Caco-2 (cell line): ENCODE measurements at regions not wholly inside any gene's neighbourhood (a gene's known extent, or its start where the extent isn't known, plus 50 kb on each side); places are given as distances from the start of the nearest gene placed in this dataset.

Source experiments
- BruUV-seq: library from RNA; stranded (reverse); fragments of 400-500 nt; replicated peaks from 2 replicates; lab custom pipeline; 2021; lab: Mats Ljungman, UMichigan
- CTCF ChIA-PET: fragments of 300-600 bp; sonication (Branson Sonifier 250); formaldehyde crosslinking; loops from one replicate; lab custom pipeline; 2022; ENCODE audit warnings: antibody characterized with exemption; lab: Charles Lee
- POLR2A ChIA-PET: fragments of 300-600 bp; sonication (Branson Sonifier 250); formaldehyde crosslinking; loops from one replicate; lab custom pipeline; 2022; ENCODE audit warnings: antibody characterized with exemption; lab: Charles Lee
- DNase-seq, 2 experiments: peaks; one replicate each; pipeline versions ENCODE4 v3.0.0 to v3.0.0-alpha.2; 2020 to 2022
- H3K27me3 ChIP-seq: replicated peaks from 2 replicates; pipeline ENCODE4 v1.6.0; 2011; ENCODE audit warnings: low read length; ENCODE audit not compliant: control insufficient read depth, insufficient read depth
- H3K36me3 ChIP-seq: 2 replicates; pipeline ENCODE4 v1.5.1; 2011; ENCODE audit warnings: low read length; ENCODE audit not compliant: control insufficient read depth, insufficient read depth
- H3K4me1 ChIP-seq: fragments of 250-450 bp; sonication (Bioruptor Pico); 2 replicates; pipeline ENCODE4 v1.5.1; 2020; ENCODE audit warnings: mild to moderate bottlenecking
- H3K4me3 ChIP-seq: 2 replicates; pipeline ENCODE4 v1.5.1; 2011; ENCODE audit warnings: low read depth, mild to moderate bottlenecking, control low read depth, low read length
- H3K9me3 ChIP-seq: fragments of 250-450 bp; sonication (Bioruptor Pico); 2 replicates; pipeline ENCODE4 v1.5.1; 2020; ENCODE audit warnings: mild to moderate bottlenecking, moderate library complexity
- H3K27ac Mint-ChIP-seq: one replicate; pipeline ENCODE4 v1.8.0; 2022; ENCODE audit warnings: mixed read lengths; ENCODE audit not compliant: unreplicated experiment
- H3K27me3 Mint-ChIP-seq: one replicate; pipeline ENCODE4 v1.8.0; 2022; ENCODE audit warnings: mixed read lengths; ENCODE audit not compliant: insufficient read depth, unreplicated experiment
- H3K36me3 Mint-ChIP-seq: one replicate; pipeline ENCODE4 v1.8.0; 2022; ENCODE audit warnings: mild to moderate bottlenecking, mixed read lengths; ENCODE audit not compliant: insufficient read depth, unreplicated experiment
- H3K4me1 Mint-ChIP-seq: one replicate; pipeline ENCODE4 v1.8.0; 2022; ENCODE audit warnings: low read depth, mixed read lengths; ENCODE audit not compliant: unreplicated experiment
- H3K4me3 Mint-ChIP-seq: one replicate; pipeline ENCODE4 v1.8.0; 2022; ENCODE audit warnings: mild to moderate bottlenecking, moderate library complexity, mixed read lengths; ENCODE audit not compliant: unreplicated experiment
- H3K9me3 Mint-ChIP-seq: one replicate; pipeline ENCODE4 v1.8.0; 2022; ENCODE audit warnings: mixed read lengths; ENCODE audit not compliant: unreplicated experiment
- intact Hi-C: fragments of 100-400 bp; cut with micrococcal nuclease; formaldehyde crosslinking; loops from one replicate; pipeline ENCODE4 v1.10.0; 2022; ENCODE audit not compliant: unreplicated experiment
- TF ChIP-seq, protein P1 (sequence below), 2 experiments: fragments of 200-600 bp in 1 of 2; IDR thresholded peaks; 1 replicate in 1 of 2; 2 replicates in 1 of 2; pipeline versions ENCODE4 v1.5.1 to v1.8.0; 2011 to 2022; ENCODE audit warnings: antibody characterized with exemption in 1 of 2, control low read depth in 1 of 2, inconsistent platforms in 1 of 2, low read depth in 1 of 2, low read length in 1 of 2, mild to moderate bottlenecking in 1 of 2, moderate library complexity in 1 of 2; ENCODE audit not compliant: insufficient read depth in 1 of 2, severe bottlenecking in 1 of 2, unreplicated experiment in 1 of 2

DNA sequence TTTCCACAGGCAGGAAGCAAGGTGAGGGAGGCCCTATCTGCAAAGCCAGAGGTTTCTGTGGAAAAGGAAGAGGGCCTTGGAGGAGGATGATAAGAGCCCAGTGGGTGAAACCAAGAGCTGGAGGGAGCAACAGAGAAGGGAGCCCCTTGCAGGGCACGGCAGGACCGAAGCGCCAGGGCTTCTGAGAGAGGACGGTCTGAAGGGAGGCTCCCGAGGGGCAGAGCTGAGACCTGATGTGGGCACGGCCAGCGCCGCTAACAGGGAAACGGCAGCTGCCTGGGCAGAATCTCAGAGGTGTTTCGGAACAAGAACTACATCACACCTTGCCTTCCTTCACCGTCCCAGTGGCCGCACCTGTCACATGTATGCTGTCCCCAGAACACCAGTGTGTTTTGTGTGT, 144.3 kb upstream of the ADARB2 start:
- BruUV-seq, result no TSS peak
- Histone ChIP-seq H3K9me3 (peaks cover 7% of the 10 kb centered on the region), H3K27me3 (no peaks in the 10 kb centered on the region), H3K36me3 (no peaks in the 10 kb centered on the region), H3K4me1 (no peaks in the 10 kb centered on the region), H3K4me3 (no peak overlapping the region)
- H3K4me3 Mint-ChIP-seq, result no peak overlapping the region
- H3K27ac Mint-ChIP-seq, result no peak overlapping the region
- H3K36me3 Mint-ChIP-seq, result no peaks in the 10 kb centered on the region
- ChIA-PET CTCF (no interaction called here), POLR2A (no interaction called here)
- no peak for DNase-seq
- TF ChIP-seq, protein P1, sequence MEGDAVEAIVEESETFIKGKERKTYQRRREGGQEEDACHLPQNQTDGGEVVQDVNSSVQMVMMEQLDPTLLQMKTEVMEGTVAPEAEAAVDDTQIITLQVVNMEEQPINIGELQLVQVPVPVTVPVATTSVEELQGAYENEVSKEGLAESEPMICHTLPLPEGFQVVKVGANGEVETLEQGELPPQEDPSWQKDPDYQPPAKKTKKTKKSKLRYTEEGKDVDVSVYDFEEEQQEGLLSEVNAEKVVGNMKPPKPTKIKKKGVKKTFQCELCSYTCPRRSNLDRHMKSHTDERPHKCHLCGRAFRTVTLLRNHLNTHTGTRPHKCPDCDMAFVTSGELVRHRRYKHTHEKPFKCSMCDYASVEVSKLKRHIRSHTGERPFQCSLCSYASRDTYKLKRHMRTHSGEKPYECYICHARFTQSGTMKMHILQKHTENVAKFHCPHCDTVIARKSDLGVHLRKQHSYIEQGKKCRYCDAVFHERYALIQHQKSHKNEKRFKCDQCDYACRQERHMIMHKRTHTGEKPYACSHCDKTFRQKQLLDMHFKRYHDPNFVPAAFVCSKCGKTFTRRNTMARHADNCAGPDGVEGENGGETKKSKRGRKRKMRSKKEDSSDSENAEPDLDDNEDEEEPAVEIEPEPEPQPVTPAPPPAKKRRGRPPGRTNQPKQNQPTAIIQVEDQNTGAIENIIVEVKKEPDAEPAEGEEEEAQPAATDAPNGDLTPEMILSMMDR (IDR thresholded peaks at IDR 0.05; ENCODE audit: insufficient read depth in 1 of 2, low read depth in 1 of 2, low read length in 1 of 2, severe bottlenecking in 1 of 2, unreplicated experiment in 1 of 2), result no peak
- peaks cover 7% of the 10 kb centered on the region for H3K9me3 Mint-ChIP-seq
- intact Hi-C loops, result no loop called here
- peaks cover 26% of the 10 kb centered on the region for H3K27me3 Mint-ChIP-seq
- no peaks in the 10 kb centered on the region for H3K4me1 Mint-ChIP-seq

DNA sequence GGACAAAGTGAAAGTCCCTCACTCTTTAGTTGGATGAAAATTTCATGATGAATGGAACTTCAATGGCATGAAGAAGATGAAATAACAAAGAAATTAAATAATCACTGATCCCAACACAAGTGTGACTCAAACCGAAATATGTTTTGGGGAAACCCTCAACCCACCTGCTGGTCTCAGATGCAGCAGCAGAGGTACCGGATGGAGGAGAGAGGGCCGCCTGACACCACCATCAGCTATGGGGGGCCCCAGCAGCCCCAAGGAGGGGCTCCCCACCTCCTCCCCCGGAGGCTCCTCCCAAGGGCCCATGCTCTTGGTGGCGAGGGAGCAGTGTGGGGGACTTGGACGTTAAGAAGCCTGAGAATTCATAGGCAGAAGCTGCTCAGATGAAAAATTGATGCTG, 137.2 kb upstream of the ADARB2 start:
- H3K36me3 Mint-ChIP-seq, result no peaks in the 10 kb centered on the region
- no peak overlapping the region for H3K4me3 Mint-ChIP-seq
- H3K9me3 Mint-ChIP-seq, result no peaks in the 10 kb centered on the region
- H3K4me1 ChIP-seq, result no peaks in the 10 kb centered on the region
- H3K4me1 Mint-ChIP-seq, result no peaks in the 10 kb centered on the region
- CTCF ChIA-PET, result no interaction called here
- POLR2A ChIA-PET, result no interaction called here
- H3K27me3 Mint-ChIP-seq, result peaks cover 21% of the 10 kb centered on the region
- BruUV-seq, result no TSS peak
- H3K9me3 ChIP-seq, result no peaks in the 10 kb centered on the region
- H3K27ac Mint-ChIP-seq, result no peak overlapping the region
- H3K36me3 ChIP-seq, result no peaks in the 10 kb centered on the region
- no peaks in the 10 kb centered on the region; the same call in 1 of the 2 replicates for H3K27me3 ChIP-seq
- H3K4me3 ChIP-seq, result no peak overlapping the region
- no peak for DNase-seq
- TF ChIP-seq, protein P1 (IDR thresholded peaks at IDR 0.05; ENCODE audit: insufficient read depth in 1 of 2, low read depth in 1 of 2, low read length in 1 of 2, severe bottlenecking in 1 of 2, unreplicated experiment in 1 of 2), result no peak
- intact Hi-C loops, result no loop called here

DNA sequence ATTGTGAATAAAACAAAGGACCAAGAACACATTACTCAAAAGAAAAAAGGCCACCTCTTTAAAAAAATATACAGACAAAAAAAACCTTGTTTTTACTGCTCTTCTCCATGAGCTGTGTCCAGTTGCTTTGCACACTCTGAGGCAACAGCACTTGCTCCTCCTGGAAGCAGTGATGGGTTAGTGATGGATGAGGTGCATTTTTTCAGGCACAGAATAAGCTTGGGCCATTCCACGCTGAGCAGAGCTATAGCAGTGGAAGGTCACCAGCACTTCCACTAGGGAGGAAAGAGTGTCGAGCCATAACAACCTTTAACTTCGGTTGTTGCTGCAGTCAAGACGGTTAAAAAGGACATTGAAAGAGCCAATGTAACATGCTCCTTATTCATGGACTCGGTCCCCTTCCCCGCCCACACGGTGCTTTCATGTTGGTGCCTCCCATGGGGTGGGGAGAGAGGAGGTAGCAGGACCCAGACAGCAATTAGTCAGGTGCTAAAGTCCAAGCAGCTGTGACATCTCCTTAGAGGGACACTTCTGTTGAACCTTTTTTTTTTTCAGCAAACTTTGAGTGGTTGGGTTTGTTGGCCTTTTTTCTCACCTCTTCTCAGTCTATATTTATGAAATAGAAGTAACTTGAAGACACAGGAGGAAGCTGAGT, 136.5 kb upstream of the ADARB2 start:
- Mint-ChIP-seq H3K9me3 (no peaks in the 10 kb centered on the region), H3K4me3 (no peak overlapping the region), H3K4me1 (no peaks in the 10 kb centered on the region), H3K27ac (no peak overlapping the region), H3K36me3 (no peaks in the 10 kb centered on the region), H3K27me3 (peaks cover 19% of the 10 kb centered on the region)
- DNase-seq, result no peak
- Histone ChIP-seq H3K36me3 (no peaks in the 10 kb centered on the region), H3K9me3 (no peaks in the 10 kb centered on the region), H3K27me3 (no peaks in the 10 kb centered on the region; the same call in 1 of the 2 replicates), H3K4me1 (no peaks in the 10 kb centered on the region), H3K4me3 (no peak overlapping the region)
- BruUV-seq, result no TSS peak
- intact Hi-C loops, result no loop called here
- ChIA-PET CTCF (no interaction called here), POLR2A (no interaction called here)
- TF ChIP-seq, protein P1 (IDR thresholded peaks at IDR 0.05; ENCODE audit: insufficient read depth in 1 of 2, low read depth in 1 of 2, low read length in 1 of 2, severe bottlenecking in 1 of 2, unreplicated experiment in 1 of 2), result no peak
